ENCODE measurements at regions not wholly inside any gene's neighbourhood (a gene's known extent, or its start where the extent isn't known, plus 50 kb on each side); places are given as distances from the start of the nearest gene placed in this dataset.
"Not testable (repeated sequence)": the region's sequence is repeated elsewhere in the genome, so short reads cannot be mapped to it uniquely, and the experiment has no call there.

DNA sequence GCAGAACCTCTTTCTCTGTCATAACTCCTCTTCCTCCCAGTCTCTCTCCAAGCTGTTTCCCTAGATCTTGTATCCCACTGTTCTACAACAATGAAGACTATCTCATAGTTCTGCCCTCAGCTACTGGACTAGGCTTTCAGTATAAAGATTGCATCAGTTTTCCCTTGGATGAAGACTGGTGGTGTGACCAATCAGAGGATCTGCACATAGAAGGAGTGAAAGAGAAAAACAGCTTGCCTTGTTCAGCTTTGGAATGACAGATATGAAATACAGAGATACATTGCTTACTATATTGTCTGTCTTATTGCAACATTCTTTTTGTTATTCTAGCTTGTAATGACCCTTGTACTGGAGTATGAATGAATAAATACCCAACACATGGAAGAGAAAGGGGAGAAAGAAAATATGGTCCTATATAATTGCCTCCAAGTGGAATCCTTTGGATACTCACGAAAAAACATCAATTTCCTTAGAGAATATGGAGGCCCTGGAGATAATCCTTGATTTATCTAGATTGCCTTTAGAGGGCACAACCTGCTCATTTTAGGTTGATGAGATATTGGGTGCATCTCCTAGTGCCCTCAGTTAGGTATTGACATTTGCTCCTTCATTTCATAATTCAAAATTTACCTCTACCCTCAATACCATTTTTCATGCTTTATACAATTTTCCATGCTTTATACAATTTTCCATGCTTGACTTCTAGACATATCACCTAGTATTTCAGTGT is 395.8 kb downstream of the NAF1 start:
- no TSS peak for BruUV-seq (replicated peaks)
- intact Hi-C loops (cut with micrococcal nuclease) = loop anchor here (10.0 kb wide), 1 partner anchor 164 kb away; no protein-coding TSS in a partner anchor
- Histone ChIP-seq H3K27me3 (ENCODE audit: low read length) (no peaks in the 10 kb centered on the region), H2AFZ (ENCODE audit: low read length) (no peak overlapping the region), H3K9me2 (replicated peaks; ENCODE audit: low read length) (no peaks in the 10 kb centered on the region), H3K9me3 (ENCODE audit: low read length) (no peaks in the 10 kb centered on the region), H3K9ac (ENCODE audit: low read length) (no peak overlapping the region), H4K20me1 (ENCODE audit: low read length) (no peaks in the 10 kb centered on the region), H3K4me2 (ENCODE audit: low read length) (no peak overlapping the region), H3K4me3 (ENCODE audit: low read length) (no peak overlapping the region), H3K4me1 (ENCODE audit: insufficient read depth, low read length) (no peaks in the 10 kb centered on the region), H3K79me2 (ENCODE audit: low read length) (no peaks in the 10 kb centered on the region), H3K36me3 (ENCODE audit: low read depth, low read length) (no peaks in the 10 kb centered on the region), H3F3A (ENCODE audit: low read length, unreplicated experiment) (no peaks in the 10 kb centered on the region), H3K27ac (ENCODE audit: low read length) (no peak overlapping the region)
- ChIA-PET CTCF (no interaction called here), POLR2A (ENCODE audit: unreplicated experiment) (no interaction called here)
- ATAC-seq = no peak
- TF ChIP-seq, protein P1, sequence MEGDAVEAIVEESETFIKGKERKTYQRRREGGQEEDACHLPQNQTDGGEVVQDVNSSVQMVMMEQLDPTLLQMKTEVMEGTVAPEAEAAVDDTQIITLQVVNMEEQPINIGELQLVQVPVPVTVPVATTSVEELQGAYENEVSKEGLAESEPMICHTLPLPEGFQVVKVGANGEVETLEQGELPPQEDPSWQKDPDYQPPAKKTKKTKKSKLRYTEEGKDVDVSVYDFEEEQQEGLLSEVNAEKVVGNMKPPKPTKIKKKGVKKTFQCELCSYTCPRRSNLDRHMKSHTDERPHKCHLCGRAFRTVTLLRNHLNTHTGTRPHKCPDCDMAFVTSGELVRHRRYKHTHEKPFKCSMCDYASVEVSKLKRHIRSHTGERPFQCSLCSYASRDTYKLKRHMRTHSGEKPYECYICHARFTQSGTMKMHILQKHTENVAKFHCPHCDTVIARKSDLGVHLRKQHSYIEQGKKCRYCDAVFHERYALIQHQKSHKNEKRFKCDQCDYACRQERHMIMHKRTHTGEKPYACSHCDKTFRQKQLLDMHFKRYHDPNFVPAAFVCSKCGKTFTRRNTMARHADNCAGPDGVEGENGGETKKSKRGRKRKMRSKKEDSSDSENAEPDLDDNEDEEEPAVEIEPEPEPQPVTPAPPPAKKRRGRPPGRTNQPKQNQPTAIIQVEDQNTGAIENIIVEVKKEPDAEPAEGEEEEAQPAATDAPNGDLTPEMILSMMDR (conservative IDR thresholded peaks at IDR 0.05; ENCODE audit: low read depth, low read length) = no peak
- no peak for TF ChIP-seq EZH2 (IDR thresholded peaks at IDR 0.05; ENCODE audit: low read length, unreplicated experiment)
- TF ChIP-seq EZH2phosphoT487 (IDR thresholded peaks at IDR 0.05; ENCODE audit: borderline replicate concordance, low read length) = no peak
- DNase-seq = no peak

DNA sequence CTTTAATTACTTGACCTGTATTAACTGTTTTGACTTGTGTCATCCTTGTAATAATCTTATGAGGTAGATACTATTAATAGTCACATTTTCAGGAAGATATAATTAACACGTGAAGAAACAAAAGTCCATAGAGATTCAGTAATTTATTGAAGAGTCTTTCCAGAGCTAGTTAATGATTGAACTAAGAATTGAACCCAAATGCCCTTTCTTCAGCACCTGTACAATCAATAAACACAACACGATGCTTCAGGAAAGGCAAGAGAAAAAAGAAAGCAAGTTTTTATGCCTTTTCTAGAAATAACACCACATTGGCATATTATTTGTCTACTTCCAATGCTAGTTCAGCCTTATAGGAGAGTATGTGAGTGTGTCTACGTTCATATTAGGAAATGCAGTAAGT is 399.6 kb downstream of the NAF1 start:
- Histone ChIP-seq H3K4me2 (ENCODE audit: low read length) (no peak overlapping the region), H3K9me3 (ENCODE audit: low read length) (no peaks in the 10 kb centered on the region), H3K27ac (ENCODE audit: low read length) (no peak overlapping the region), H3F3A (ENCODE audit: low read length, unreplicated experiment) (no peaks in the 10 kb centered on the region), H3K9ac (ENCODE audit: low read length) (no peak overlapping the region), H3K27me3 (ENCODE audit: low read length) (no peaks in the 10 kb centered on the region), H3K36me3 (ENCODE audit: low read depth, low read length) (no peaks in the 10 kb centered on the region), H3K79me2 (ENCODE audit: low read length) (no peaks in the 10 kb centered on the region), H3K4me1 (ENCODE audit: insufficient read depth, low read length) (no peaks in the 10 kb centered on the region), H3K9me2 (replicated peaks; ENCODE audit: low read length) (no peaks in the 10 kb centered on the region), H4K20me1 (ENCODE audit: low read length) (no peaks in the 10 kb centered on the region), H3K4me3 (ENCODE audit: low read length) (no peak overlapping the region), H2AFZ (ENCODE audit: low read length) (no peak overlapping the region)
- no TSS peak for BruUV-seq (replicated peaks)
- intact Hi-C loops (cut with micrococcal nuclease) = no loop called here
- POLR2A ChIA-PET (ENCODE audit: unreplicated experiment) = no interaction called here
- TF ChIP-seq EZH2phosphoT487 (IDR thresholded peaks at IDR 0.05; ENCODE audit: borderline replicate concordance, low read length) (no peak), EZH2 (IDR thresholded peaks at IDR 0.05; ENCODE audit: low read length, unreplicated experiment) (no peak)
- TF ChIP-seq, protein P1 (conservative IDR thresholded peaks at IDR 0.05; ENCODE audit: low read depth, low read length) = no peak
- CTCF ChIA-PET = no interaction called here
- DNase-seq (no peak), ATAC-seq (no peak)

DNA sequence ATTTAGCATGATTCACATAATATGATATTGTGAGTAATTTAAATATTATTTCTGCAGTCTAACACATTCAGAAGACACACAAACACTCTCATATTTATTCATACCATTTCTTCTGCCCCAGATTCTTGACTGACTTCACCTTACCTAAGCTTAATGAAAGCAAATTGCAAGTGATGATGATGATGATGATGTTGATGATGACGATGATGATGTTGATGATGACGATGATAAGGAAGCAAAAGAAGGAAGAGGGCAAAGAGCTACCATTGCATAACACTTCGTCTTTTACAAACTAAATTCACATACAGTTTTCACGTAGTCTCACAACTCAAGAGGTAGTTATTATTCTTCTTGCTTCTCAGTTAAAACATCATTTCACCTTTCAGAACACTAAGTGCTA is 404.7 kb downstream of the NAF1 start:
- no peak overlapping the region for H2AFZ ChIP-seq (ENCODE audit: low read length)
- H3K9me2 ChIP-seq (replicated peaks; ENCODE audit: low read length) = no peaks in the 10 kb centered on the region
- H3K79me2 ChIP-seq (ENCODE audit: low read length) = no peaks in the 10 kb centered on the region
- no peak overlapping the region for H3K4me2 ChIP-seq (ENCODE audit: low read length)
- H3K27ac ChIP-seq (ENCODE audit: low read length) = no peak overlapping the region
- no peaks in the 10 kb centered on the region for H4K20me1 ChIP-seq (ENCODE audit: low read length)
- H3K27me3 ChIP-seq (ENCODE audit: low read length) = no peaks in the 10 kb centered on the region
- DNase-seq (no peak), ATAC-seq (no peak)
- no peaks in the 10 kb centered on the region for H3K36me3 ChIP-seq (ENCODE audit: low read depth, low read length)
- no peak overlapping the region for H3K4me3 ChIP-seq (ENCODE audit: low read length)
- TF ChIP-seq, protein P1 (conservative IDR thresholded peaks at IDR 0.05; ENCODE audit: low read depth, low read length) = no peak
- TF ChIP-seq EZH2 (IDR thresholded peaks at IDR 0.05; ENCODE audit: low read length, unreplicated experiment) (no peak), EZH2phosphoT487 (IDR thresholded peaks at IDR 0.05; ENCODE audit: borderline replicate concordance, low read length) (no peak)
- POLR2A ChIA-PET (ENCODE audit: unreplicated experiment) = no interaction called here
- H3K4me1 ChIP-seq (ENCODE audit: insufficient read depth, low read length) = no peaks in the 10 kb centered on the region
- CTCF ChIA-PET = no interaction called here
- no peak overlapping the region for H3K9ac ChIP-seq (ENCODE audit: low read length)
- no peaks in the 10 kb centered on the region for H3F3A ChIP-seq (ENCODE audit: low read length, unreplicated experiment)
- intact Hi-C loops (cut with micrococcal nuclease) = no loop called here
- H3K9me3 ChIP-seq (ENCODE audit: low read length) = no peaks in the 10 kb centered on the region
- no TSS peak for BruUV-seq (replicated peaks)

DNA sequence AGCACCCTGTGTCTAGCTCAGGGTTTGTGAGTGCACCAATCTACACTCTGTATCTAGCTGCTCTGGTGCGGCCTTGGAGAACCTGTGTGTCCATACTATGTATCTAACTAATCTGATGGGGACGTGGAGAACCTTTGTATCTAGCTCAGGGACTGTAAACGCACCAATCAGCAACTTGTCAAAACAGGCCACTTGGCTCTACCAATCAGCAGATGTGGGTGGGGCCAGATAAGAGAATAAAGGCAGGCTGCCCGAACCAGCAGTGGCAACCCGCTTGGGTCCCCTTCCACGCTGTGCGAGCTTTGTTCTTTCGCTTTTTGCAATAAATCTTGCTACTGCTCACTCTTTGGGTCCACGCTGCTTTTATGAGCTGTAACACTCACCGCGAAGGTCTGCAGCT is 426.5 kb downstream of the NAF1 start:
- H3K36me3 ChIP-seq (ENCODE audit: low read depth, low read length); H3K9me2 ChIP-seq (replicated peaks; ENCODE audit: low read length); H3K79me2 ChIP-seq (ENCODE audit: low read length); BruUV-seq (replicated peaks); H3K27me3 ChIP-seq (ENCODE audit: low read length); H4K20me1 ChIP-seq (ENCODE audit: low read length); H3K4me1 ChIP-seq (ENCODE audit: insufficient read depth, low read length); ATAC-seq; POLR2A ChIA-PET (ENCODE audit: unreplicated experiment); H3K4me2 ChIP-seq (ENCODE audit: low read length); H3K27ac ChIP-seq (ENCODE audit: low read length); intact Hi-C loops (cut with micrococcal nuclease); CTCF ChIA-PET; H3K9ac ChIP-seq (ENCODE audit: low read length); H3K4me3 ChIP-seq (ENCODE audit: low read length); DNase-seq; H3K9me3 ChIP-seq (ENCODE audit: low read length); H2AFZ ChIP-seq (ENCODE audit: low read length); H3F3A ChIP-seq (ENCODE audit: low read length, unreplicated experiment): not testable (repeated sequence)

Measured in PC-3 (cell line).